ENCODE measurements at regions not wholly inside any gene's neighbourhood (a gene's known extent, or its start where the extent isn't known, plus 50 kb on each side); places are given as distances from the start of the nearest gene placed in this dataset.

GRCh38 chr10:128912568-128913311, 554.3 kb upstream of the MGMT start:
- TF ChIP-seq TAF1 (IDR thresholded peaks at IDR 0.05; ENCODE audit: borderline replicate concordance, insufficient read depth, low read length) (no peak), POLR2AphosphoS5 (IDR thresholded peaks at IDR 0.05; ENCODE audit: low read depth, low read length) (no peak)

All from PFSK-1 (cell line).